AG09319 (cell line): ENCODE measurements at regions not wholly inside any gene's neighbourhood (a gene's known extent, or its start where the extent isn't known, plus 50 kb on each side); places are given as distances from the start of the nearest gene placed in this dataset.
"Not testable (repeated sequence)": the region's sequence is repeated elsewhere in the genome, so short reads cannot be mapped to it uniquely, and the experiment has no call there.

Experiments used
- DNase-seq: peaks from one replicate; pipeline ENCODE4 v3.0.0-alpha.2; 2010; ENCODE audit warnings: low read depth; ENCODE audit errors: extremely low read depth
- CTCF ChIP-seq: IDR thresholded peaks from 2 replicates; pipeline ENCODE4 v1.5.1; 2011; ENCODE audit warnings: low read depth, mild to moderate bottlenecking, inconsistent platforms, low read length, moderate library complexity

- DNase-seq, result no peak
- no peak for TF ChIP-seq CTCF
These were observed 121.0 kb upstream of the CXADR start for GRCh38 chr21:17391811-17392340.

- DNase-seq, result no peak
- no peak for TF ChIP-seq CTCF
These were observed 119.4 kb upstream of the CXADR start for GRCh38 chr21:17393413-17393812.

- TF ChIP-seq CTCF, result no peak
- DNase-seq, result no peak
These were observed 115.9 kb upstream of the CXADR start for GRCh38 chr21:17396948-17397347.

GRCh38 chr21:17397703-17398102 lies 115.1 kb upstream of the CXADR start:
- no peak for TF ChIP-seq CTCF
- no peak for DNase-seq

- DNase-seq, result not testable (repeated sequence)
These were observed 113.9 kb upstream of the CXADR start for GRCh38 chr21:17398954-17399353.

GRCh38 chr21:17402937-17403336 lies 109.9 kb upstream of the CXADR start:
- DNase-seq, result no peak
- no peak for TF ChIP-seq CTCF

- TF ChIP-seq CTCF, result no peak
- no peak for DNase-seq
These were observed 106.6 kb upstream of the CXADR start for GRCh38 chr21:17406202-17406601.

- TF ChIP-seq CTCF, result no peak
- no peak for DNase-seq
These were observed 98.1 kb upstream of the CXADR start for GRCh38 chr21:17414766-17415165.
